ENCODE measurements at regions not wholly inside any gene's neighbourhood (a gene's known extent, or its start where the extent isn't known, plus 50 kb on each side); places are given as distances from the start of the nearest gene placed in this dataset.

GRCh38 chr10:61061923-61062504 lies 118.0 kb upstream of the RHOBTB1 start:
- no peaks in the 10 kb centered on the region for H3K9me3 Mint-ChIP-seq
- 0 out of 2 replicates have a peak, but pooled peaks cover 5% of the 10 kb centered on the region for H3K4me1 Mint-ChIP-seq
- TF ChIP-seq ERG (CRISPR knock-in tag; IDR thresholded peaks at IDR 0.05) (no peak), ZNF512 (CRISPR knock-in tag; IDR thresholded peaks at IDR 0.05; ENCODE audit: borderline replicate concordance) (no peak), TEAD1 (CRISPR knock-in tag; IDR thresholded peaks at IDR 0.05) (no peak), STAT6 (CRISPR knock-in tag; conservative IDR thresholded peaks at IDR 0.05; ENCODE audit: low read depth) (no peak), ELF4 (CRISPR knock-in tag; IDR thresholded peaks at IDR 0.05; ENCODE audit: low read depth) (no peak), FOXP1 (CRISPR knock-in tag; IDR thresholded peaks at IDR 0.05; ENCODE audit: borderline replicate concordance) (no peak), ESRRA (CRISPR knock-in tag; IDR thresholded peaks at IDR 0.05; ENCODE audit: borderline replicate concordance) (no peak), SOX15 (CRISPR knock-in tag; IDR thresholded peaks at IDR 0.05) (no peak), OVOL2 (CRISPR knock-in tag; IDR thresholded peaks at IDR 0.05; ENCODE audit: borderline replicate concordance) (no peak), E2F5 (CRISPR knock-in tag; IDR thresholded peaks at IDR 0.05) (no peak), USF1 (CRISPR knock-in tag; IDR thresholded peaks at IDR 0.05) (no peak), MXD4 (CRISPR knock-in tag; IDR thresholded peaks at IDR 0.05; ENCODE audit: borderline replicate concordance) (no peak)
- no peaks in the 10 kb centered on the region for H3K36me3 Mint-ChIP-seq
- no peaks in the 10 kb centered on the region for H3K27me3 Mint-ChIP-seq (ENCODE audit: low read depth)
- ChIA-PET POLR2A (no interaction called here), CTCF (no interaction called here)
- H3K4me3 Mint-ChIP-seq = no peak overlapping the region
- DNase-seq (ENCODE audit: low spot score) = no peak
- H3K27ac Mint-ChIP-seq = no peak overlapping the region
- no peak for ATAC-seq

- Mint-ChIP-seq H3K4me3 (no peak overlapping the region), H3K9me3 (peaks cover 2% of the 10 kb centered on the region; the same call in 1 of the 2 replicates), H3K27ac (no peak overlapping the region; the same call in 1 of the 2 replicates), H3K27me3 (ENCODE audit: low read depth) (no peaks in the 10 kb centered on the region), H3K36me3 (no peaks in the 10 kb centered on the region), H3K4me1 (0 out of 2 replicates have a peak, but pooled peaks cover 5% of the 10 kb centered on the region)
- ChIA-PET CTCF (interaction anchor here (0.7 kb wide), 3 partner anchors 12 to 152 kb away, joined by 3 read pairs; no protein-coding TSS in a partner anchor), POLR2A (interaction anchor here (0.7 kb wide), 1 partner anchor 28 kb away, joined by 5 read pairs; no protein-coding TSS in a partner anchor)
- ATAC-seq (no peak), DNase-seq (ENCODE audit: low spot score) (no peak)
- TF ChIP-seq ZNF671 (CRISPR knock-in tag; IDR thresholded peaks at IDR 0.05) (no peak), CREB1 (CRISPR knock-in tag; IDR thresholded peaks at IDR 0.05) (no peak), KAT7 (CRISPR knock-in tag; IDR thresholded peaks at IDR 0.05; ENCODE audit: borderline replicate concordance) (no peak), AFF4 (CRISPR knock-in tag; IDR thresholded peaks at IDR 0.05; ENCODE audit: borderline replicate concordance) (no peak), ZNF423 (CRISPR knock-in tag; IDR thresholded peaks at IDR 0.05) (no peak), CTCF (IDR thresholded peaks at IDR 0.05) (no peak), HMGXB4 (CRISPR knock-in tag; IDR thresholded peaks at IDR 0.05) (no peak), NFYB (CRISPR knock-in tag; conservative IDR thresholded peaks at IDR 0.05; ENCODE audit: low read depth) (no peak)
These were observed 115.7 kb upstream of the RHOBTB1 start for GRCh38 chr10:61059636-61060035.
